T-helper 1 cell treated with Interleukin-12 subunit alpha and Interleukin-12 subunit beta and Interleukin-4 antibody, amounts not matched to agents 30 μg/mL and 1 μg/mL, for 36 hours (primary cell): ENCODE measurements at regions not wholly inside any gene's neighbourhood (a gene's known extent, or its start where the extent isn't known, plus 50 kb on each side); places are given as distances from the start of the nearest gene placed in this dataset.

Source experiments
- H3K27ac Mint-ChIP-seq: one replicate; pipeline ENCODE4 v1.8.0; 2021; ENCODE audit warnings: mild to moderate bottlenecking, mixed read lengths
- H3K27me3 Mint-ChIP-seq: one replicate; pipeline ENCODE4 v1.8.0; 2021; ENCODE audit warnings: low read depth, mixed read lengths
- H3K36me3 Mint-ChIP-seq: one replicate; pipeline ENCODE4 v1.8.0; 2021; ENCODE audit warnings: low read depth, mixed read lengths
- H3K4me1 Mint-ChIP-seq: one replicate; pipeline ENCODE4 v1.8.0; 2021; ENCODE audit warnings: low read depth, mixed read lengths
- H3K4me3 Mint-ChIP-seq: one replicate; pipeline ENCODE4 v1.8.0; 2021; ENCODE audit warnings: mild to moderate bottlenecking, moderate library complexity, mixed read lengths
- H3K9me3 Mint-ChIP-seq: one replicate; pipeline ENCODE4 v1.8.0; 2021; ENCODE audit warnings: mixed read lengths

DNA sequence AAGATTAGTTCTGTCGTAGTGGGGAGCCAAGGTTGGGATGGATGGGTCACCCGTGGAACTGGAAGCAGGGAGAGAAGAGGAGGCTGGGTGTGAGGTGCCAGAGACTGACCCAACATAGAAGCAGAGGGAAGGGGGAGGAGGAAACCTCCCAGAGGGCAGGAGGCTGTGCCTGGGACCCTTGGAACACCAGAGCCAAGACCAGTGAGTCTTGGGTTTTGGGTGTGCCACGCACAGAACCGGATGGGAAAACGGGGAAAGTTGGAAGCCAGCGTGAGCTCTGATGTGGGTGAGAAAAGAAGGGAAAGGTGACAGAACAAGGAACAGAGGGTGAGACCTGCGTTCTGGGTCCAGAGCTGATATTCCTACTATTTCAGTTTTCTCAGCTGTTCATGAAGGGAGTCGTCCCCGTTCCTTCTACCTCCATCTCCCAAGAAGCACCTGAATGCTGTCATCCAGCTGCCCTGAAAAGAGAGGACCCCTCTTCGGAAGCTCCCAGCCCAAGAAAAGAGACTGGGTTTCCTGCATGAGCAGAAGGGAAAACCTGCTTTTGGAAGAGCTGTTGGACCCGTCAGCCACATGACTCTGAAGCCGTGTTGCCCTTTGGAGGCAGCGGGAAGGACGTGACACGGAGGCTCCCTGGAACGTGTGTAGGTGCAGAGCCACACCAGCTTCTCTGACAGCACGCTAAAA is 250.1 kb downstream of the NDUFA10 start:
- H3K9me3 Mint-ChIP-seq, result peaks cover 4% of the 10 kb centered on the region
- H3K4me3 Mint-ChIP-seq, result no peak overlapping the region
- H3K36me3 Mint-ChIP-seq, result no peaks in the 10 kb centered on the region
- no peaks in the 10 kb centered on the region for H3K27me3 Mint-ChIP-seq
- no peak overlapping the region for H3K27ac Mint-ChIP-seq
- no peaks in the 10 kb centered on the region for H3K4me1 Mint-ChIP-seq

DNA sequence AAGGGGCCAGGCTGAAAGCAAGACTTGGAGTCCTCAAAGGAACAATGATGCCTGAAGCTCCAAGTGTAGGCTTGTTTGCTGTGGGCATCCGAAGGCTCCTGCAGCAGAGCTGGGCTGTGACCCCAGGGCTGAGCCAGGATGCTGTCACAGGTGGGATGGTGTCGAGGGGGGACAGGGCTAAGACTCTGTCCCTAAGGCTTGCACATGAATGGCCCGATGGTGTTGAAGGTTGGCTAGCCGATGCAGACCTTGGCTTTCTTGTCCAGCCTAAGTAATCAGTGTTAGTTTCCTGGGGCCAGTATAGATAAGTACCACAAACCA is 251.0 kb downstream of the NDUFA10 start:
- no peaks in the 10 kb centered on the region for H3K4me1 Mint-ChIP-seq
- H3K27ac Mint-ChIP-seq, result no peak overlapping the region
- H3K36me3 Mint-ChIP-seq, result no peaks in the 10 kb centered on the region
- H3K27me3 Mint-ChIP-seq, result no peaks in the 10 kb centered on the region
- H3K9me3 Mint-ChIP-seq, result peaks cover 4% of the 10 kb centered on the region
- H3K4me3 Mint-ChIP-seq, result no peak overlapping the region

DNA sequence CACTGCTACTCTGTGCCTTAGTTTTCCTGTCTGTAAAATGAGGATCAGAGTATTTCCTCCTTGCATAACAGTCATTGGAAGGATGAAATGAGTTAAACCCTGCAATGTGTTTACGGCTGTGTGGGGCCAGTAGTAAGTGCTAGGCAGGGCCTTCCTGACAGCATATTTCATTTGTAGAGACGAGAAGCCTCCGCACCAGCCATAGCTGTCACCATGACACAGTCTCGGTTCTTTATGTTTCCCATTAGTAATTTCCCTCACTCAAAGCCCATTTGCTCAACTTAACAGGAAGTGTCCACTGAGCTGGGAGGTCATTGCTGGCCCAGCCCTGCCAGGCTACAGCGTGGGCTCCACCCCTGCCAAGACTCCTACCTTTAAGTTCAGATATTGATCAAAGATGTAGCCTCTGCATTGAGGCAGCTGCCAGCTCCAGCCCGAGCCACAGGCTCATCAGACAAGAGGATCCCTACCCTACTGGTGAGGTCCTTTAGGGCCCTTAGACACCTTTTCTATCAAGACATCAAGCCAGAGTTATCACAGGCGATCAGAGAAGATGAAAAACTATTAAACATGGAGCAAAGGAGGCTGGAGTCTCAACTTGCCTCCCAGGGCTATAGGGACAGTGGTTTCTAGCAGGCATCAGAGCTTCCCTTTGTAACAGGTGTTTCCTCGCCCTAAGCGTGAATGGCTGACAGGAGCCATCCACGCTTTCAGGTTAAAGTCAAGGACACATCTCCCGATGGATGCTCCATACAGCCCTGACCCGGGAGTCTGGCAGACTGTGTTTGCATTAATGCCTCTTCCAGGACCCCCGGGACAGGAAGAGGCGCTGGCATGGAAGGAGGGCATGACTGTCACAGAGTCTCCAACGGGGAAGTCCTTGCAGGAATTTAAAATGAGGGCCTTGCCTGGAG is 251.7 kb downstream of the NDUFA10 start:
- H3K27ac Mint-ChIP-seq, result no peak overlapping the region
- H3K27me3 Mint-ChIP-seq, result no peaks in the 10 kb centered on the region
- H3K36me3 Mint-ChIP-seq, result no peaks in the 10 kb centered on the region
- no peaks in the 10 kb centered on the region for H3K4me1 Mint-ChIP-seq
- no peak overlapping the region for H3K4me3 Mint-ChIP-seq
- H3K9me3 Mint-ChIP-seq, result peaks cover 4% of the 10 kb centered on the region

DNA sequence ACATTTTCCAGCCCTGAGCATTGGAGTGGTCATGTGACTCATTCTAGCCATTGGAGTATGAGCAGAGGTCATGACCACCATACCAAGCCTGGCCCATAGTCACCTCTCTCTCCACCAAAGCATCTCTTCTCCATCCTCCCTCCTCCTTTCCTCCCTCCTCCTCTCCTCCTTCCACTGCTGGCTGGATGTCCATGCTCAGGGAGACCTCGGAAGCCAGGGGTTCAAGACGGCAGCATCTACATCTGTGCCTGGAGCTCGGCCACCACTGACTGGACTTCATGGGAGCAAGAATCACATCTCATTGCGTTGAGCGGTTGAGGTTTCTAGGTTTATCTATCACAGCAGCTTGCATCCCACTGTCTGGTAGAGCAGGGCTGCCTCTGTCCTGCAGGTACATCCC is 252.4 kb downstream of the NDUFA10 start:
- Mint-ChIP-seq H3K4me1 (no peaks in the 10 kb centered on the region), H3K27me3 (no peaks in the 10 kb centered on the region), H3K4me3 (no peak overlapping the region), H3K27ac (no peak overlapping the region), H3K36me3 (no peaks in the 10 kb centered on the region), H3K9me3 (peaks cover 4% of the 10 kb centered on the region)

DNA sequence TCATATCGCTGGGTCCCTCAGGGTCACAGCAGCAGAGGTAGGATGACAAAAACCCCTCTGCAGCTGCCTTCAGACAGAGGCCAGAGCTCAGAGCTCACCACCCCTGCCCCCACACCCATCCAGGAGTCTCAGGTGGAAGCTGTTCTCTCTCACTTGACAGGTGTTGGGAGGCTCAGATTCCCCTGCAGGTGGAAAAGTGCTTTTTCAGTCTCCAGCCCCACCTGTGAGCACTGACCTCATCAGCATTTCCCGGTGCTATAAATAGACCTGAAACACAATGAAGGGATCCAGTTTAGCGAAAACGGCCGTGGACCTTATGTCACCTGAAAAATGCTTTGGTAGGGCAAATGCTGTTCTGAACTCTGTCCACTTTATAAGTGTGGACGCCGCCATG is 254.9 kb downstream of the NDUFA10 start:
- no peaks in the 10 kb centered on the region for H3K27me3 Mint-ChIP-seq
- H3K9me3 Mint-ChIP-seq, result peaks cover 4% of the 10 kb centered on the region
- no peak overlapping the region for H3K4me3 Mint-ChIP-seq
- H3K27ac Mint-ChIP-seq, result no peak overlapping the region
- no peaks in the 10 kb centered on the region for H3K4me1 Mint-ChIP-seq
- H3K36me3 Mint-ChIP-seq, result no peaks in the 10 kb centered on the region

- Mint-ChIP-seq H3K4me1 (no peaks in the 10 kb centered on the region), H3K4me3 (no peak overlapping the region), H3K27me3 (no peaks in the 10 kb centered on the region), H3K27ac (no peak overlapping the region), H3K36me3 (no peaks in the 10 kb centered on the region), H3K9me3 (peaks cover 4% of the 10 kb centered on the region)
These were observed 255.4 kb downstream of the NDUFA10 start for GRCh38 chr2:239769554-239770245.

- Mint-ChIP-seq H3K4me1 (no peaks in the 10 kb centered on the region), H3K27me3 (no peaks in the 10 kb centered on the region), H3K36me3 (no peaks in the 10 kb centered on the region), H3K4me3 (no peak overlapping the region), H3K27ac (no peak overlapping the region), H3K9me3 (peaks cover 4% of the 10 kb centered on the region)
These were observed 256.1 kb downstream of the NDUFA10 start for GRCh38 chr2:239768907-239769553.

DNA sequence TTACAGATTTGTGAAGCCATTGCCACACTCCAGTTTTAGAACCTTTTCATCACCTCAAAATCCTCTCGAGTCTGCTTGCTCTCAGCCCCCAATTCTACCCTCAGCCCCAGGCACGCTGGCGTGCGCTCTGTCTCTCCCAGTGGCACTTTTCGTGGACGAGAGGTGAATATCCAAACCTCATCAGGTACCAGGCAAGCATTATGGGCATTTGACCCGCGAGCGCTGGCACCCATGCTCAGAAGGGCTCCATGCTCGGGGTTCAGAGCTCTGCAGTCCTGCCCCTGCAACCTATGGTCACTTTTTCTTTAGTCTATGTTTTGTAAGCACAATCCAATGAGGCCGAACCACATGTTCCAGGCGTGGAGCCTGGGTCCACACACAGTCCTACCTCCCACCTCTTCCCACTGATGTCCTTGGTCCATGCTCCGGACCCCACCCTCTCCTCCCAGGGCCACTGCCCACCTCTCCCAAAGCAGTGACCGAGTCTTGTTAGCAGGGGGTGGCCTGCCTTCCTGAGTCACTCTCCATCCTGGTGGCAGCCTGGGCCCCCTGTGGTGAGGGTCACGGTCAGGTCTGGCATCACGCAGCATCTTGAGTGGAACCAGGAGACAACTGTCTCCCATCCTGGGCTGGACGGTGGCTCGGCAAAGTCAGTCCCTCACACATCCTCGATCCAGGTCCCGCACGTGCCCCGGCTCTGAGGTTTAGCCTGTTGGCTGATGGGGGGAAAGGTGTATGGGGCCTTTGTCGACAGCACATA is 256.9 kb downstream of the NDUFA10 start:
- no peaks in the 10 kb centered on the region for H3K27me3 Mint-ChIP-seq
- H3K4me1 Mint-ChIP-seq, result no peaks in the 10 kb centered on the region
- H3K9me3 Mint-ChIP-seq, result peaks cover 4% of the 10 kb centered on the region
- H3K27ac Mint-ChIP-seq, result no peak overlapping the region
- no peak overlapping the region for H3K4me3 Mint-ChIP-seq
- H3K36me3 Mint-ChIP-seq, result no peaks in the 10 kb centered on the region

DNA sequence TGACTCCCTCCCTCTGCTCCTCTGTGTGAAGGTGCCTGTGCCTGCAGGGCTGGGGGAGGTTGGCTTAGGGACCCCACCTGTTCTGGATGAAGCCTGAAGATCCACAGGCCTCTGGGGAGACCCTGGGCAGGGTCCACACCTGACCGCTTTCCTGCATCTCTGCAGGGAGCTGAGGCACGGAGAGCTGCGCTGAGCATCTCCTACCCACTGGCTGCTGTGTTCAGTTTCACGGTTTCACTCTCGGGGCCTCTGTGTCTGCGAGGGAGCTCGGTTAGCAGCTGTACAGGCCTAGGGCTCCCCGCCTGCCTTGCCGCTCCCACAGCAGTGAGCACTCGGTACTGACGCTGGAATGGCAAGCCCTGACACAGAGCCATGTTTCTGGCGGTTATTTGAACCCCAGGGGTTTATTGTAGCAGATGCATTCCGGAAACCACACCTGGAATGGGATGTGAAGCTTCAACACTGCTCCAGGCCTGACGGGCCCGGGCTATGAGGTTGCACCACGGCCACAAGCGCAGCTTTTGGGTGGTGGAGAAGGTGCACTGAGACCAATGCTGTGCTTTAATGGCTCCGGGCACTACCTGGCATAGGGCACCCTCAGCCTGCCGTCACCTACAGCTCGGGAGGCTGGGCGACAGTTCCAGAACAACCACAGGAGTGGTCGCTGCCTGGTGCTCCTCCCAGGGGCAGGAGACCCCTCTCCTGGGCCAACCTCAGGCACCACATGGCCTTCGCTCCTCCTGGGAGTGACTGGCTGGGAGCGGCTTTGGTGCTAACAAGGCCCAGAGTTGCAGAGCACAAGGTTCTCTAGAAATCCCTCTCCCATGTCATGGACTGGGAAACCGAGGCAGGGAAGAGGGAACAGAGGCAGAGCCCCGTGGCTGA is 257.9 kb downstream of the NDUFA10 start:
- Mint-ChIP-seq H3K27me3 (no peaks in the 10 kb centered on the region), H3K4me3 (no peak overlapping the region), H3K9me3 (peaks cover 4% of the 10 kb centered on the region), H3K27ac (no peak overlapping the region), H3K4me1 (no peaks in the 10 kb centered on the region), H3K36me3 (no peaks in the 10 kb centered on the region)

DNA sequence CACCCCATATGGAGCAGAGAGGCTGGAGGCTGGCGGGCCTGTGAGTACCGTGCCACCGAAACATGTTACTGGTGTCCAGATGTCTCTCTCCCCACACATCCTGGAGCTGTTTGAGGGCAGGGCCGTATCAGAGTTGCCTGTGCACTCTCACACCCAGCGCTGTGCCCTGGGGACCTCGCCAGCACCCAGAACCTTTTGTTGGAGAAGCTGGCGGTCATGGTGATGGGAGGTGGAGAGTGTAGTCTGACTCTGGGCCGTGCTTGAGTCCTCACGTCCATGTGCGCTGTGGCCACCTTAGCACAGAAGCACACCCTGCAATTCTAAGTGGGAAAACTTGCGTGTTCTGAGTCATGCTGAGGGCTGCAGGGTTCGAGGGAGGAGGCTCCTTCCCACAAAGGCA is 259.2 kb downstream of the NDUFA10 start:
- Mint-ChIP-seq H3K27me3 (no peaks in the 10 kb centered on the region), H3K36me3 (no peaks in the 10 kb centered on the region)

DNA sequence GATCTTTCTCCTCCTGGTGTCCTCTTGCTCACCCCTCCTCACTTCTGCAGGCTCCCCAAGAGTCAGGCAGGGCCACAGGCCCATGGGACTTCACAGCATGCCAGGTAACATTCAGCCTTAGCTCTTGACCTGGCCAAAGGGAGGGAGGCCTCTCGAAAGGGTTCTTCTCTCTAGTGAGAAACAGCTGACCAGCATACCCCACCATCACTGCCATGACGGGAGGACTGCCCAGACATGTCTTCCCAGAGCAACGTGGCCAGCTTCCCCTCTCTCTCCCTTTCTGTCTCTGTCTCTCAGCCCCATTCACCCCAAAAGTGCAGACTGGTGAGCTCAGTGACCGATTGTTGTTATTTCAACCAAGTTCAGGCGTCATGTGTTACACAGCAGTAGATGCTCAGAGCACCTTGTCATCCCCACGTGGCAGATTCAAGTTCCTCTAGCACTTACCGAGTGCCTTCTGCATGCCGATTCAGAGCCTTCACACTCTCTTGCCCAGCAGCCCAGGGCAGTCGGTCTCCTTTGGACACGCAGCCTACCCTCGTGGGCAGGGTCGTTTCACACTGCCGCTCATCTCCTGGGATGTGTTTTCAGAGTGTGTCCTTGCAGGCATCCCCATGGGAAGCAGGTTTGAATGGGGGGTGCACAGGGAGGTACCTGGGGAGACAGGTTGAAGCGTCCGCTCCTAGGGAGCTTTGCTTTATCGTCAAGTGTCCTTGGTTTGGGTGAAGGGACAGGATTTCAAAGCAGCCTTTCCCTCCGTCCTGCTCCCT is 259.9 kb downstream of the NDUFA10 start:
- no peak overlapping the region for H3K4me3 Mint-ChIP-seq

More for the DNA sequence above, 259.2 kb downstream of the NDUFA10 start:
- Mint-ChIP-seq H3K27ac (no peak overlapping the region), H3K4me3 (no peak overlapping the region), H3K4me1 (no peaks in the 10 kb centered on the region), H3K9me3 (no peaks in the 10 kb centered on the region)

DNA sequence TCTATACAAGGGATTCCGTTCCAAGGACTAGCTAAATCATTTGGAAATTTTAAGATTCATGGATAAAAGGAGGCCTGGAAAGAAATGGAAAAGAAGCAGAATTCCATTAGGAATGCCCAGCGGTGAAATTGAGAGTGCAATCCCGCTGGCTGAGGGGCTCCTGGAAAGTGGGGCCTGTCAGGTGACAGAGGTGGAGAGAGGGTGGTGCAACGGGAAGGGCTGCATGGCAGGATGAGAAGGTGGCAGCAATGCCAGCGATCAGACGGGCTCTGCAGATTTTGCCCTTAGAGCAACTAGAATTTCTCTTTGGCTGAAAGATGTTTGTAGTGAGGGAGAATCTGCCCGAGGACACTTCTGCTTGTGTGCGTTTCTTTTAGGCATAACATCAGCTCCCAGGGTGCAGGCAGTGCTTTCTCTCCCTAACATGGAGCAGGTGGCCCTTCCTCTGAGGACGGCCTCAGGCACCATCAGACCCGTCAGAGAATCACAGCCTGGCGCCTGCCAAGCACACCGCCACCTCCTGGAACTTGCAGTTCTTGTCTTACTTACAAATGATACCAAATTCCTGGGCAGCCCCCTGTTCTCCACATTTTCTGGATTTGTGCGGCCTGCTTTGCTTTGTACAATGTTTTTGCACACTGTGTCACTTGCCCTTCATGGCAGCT is 261.6 kb downstream of the NDUFA10 start:
- H3K27ac Mint-ChIP-seq, result no peak overlapping the region
- no peaks in the 10 kb centered on the region for H3K9me3 Mint-ChIP-seq
- H3K27me3 Mint-ChIP-seq, result no peaks in the 10 kb centered on the region
- H3K36me3 Mint-ChIP-seq, result no peaks in the 10 kb centered on the region
- no peaks in the 10 kb centered on the region for H3K4me1 Mint-ChIP-seq
- H3K4me3 Mint-ChIP-seq, result no peak overlapping the region

More for the DNA sequence above, 259.9 kb downstream of the NDUFA10 start:
- Mint-ChIP-seq H3K36me3 (no peaks in the 10 kb centered on the region), H3K9me3 (no peaks in the 10 kb centered on the region), H3K4me1 (no peaks in the 10 kb centered on the region), H3K27ac (no peak overlapping the region), H3K27me3 (no peaks in the 10 kb centered on the region)
